B cell (primary cell): ENCODE measurements at regions not wholly inside any gene's neighbourhood (a gene's known extent, or its start where the extent isn't known, plus 50 kb on each side); places are given as distances from the start of the nearest gene placed in this dataset.

Experiments
- ATAC-seq: fragments of 200-7000 bp; cut with Tn5 transposase; one replicate; pipeline ENCODE4 v1.10.0; 2021; ENCODE audit warnings: low read depth, mild to moderate bottlenecking, moderate number of reproducible peaks, moderate library complexity
- CTCF ChIA-PET: fragments of 350-600 bp; sonication (Branson Sonifier 250); formaldehyde crosslinking; loops from one replicate; lab custom pipeline; 2021; ENCODE audit warnings: antibody characterized with exemption, inconsistent platforms; lab: Charles Lee
- POLR2A ChIA-PET: fragments of 350-600 bp; sonication (Branson Sonifier 250); formaldehyde crosslinking; loops from one replicate; lab custom pipeline; 2021; ENCODE audit warnings: antibody characterized with exemption; lab: Charles Lee
- DNase-seq: peaks from one replicate; pipeline ENCODE4 v3.0.0; 2013
- H2AFZ ChIP-seq: 2 replicates; pipeline ENCODE4 v1.6.1; 2012; ENCODE audit warnings: mild to moderate bottlenecking, low read depth, low read length; ENCODE audit not compliant: insufficient read depth, poor library complexity, severe bottlenecking
- H3K27ac ChIP-seq, 2 donors: 1 replicate in 1 of 2; 2 replicates in 1 of 2; pipeline ENCODE4 v1.5.1; 2012 to 2013; ENCODE audit warnings: low read length in 2 of 2, mild to moderate bottlenecking in 2 of 2, moderate library complexity in 1 of 2
- H3K27me3 ChIP-seq, 4 experiments: fragments of 200-600 bp in 1 of 4; sonication (generic) in 1 of 4; replicated peaks in 1 of 4; 1 replicate in 2 of 4; 2 replicates in 2 of 4; pipeline versions ENCODE4 v1.6.1 to v1.7.0; 2013 to 2016; ENCODE audit warnings: low read length in 3 of 4, mild to moderate bottlenecking in 2 of 4, mixed read lengths in 1 of 4, moderate library complexity in 1 of 4; ENCODE audit not compliant: insufficient read depth in 4 of 4, control insufficient read depth in 3 of 4; ENCODE audit errors: control extremely low read depth in 1 of 4
- H3K36me3 ChIP-seq, 2 experiments: replicated peaks in 1 of 2; 1 replicate in 1 of 2; 2 replicates in 1 of 2; pipeline versions ENCODE4 v1.6.1 to v1.7.1; 2013; ENCODE audit warnings: low read length in 1 of 2; ENCODE audit not compliant: insufficient read depth in 2 of 2, control insufficient read depth in 1 of 2; ENCODE audit errors: control extremely low read depth in 1 of 2, extremely low read depth in 1 of 2
- H3K4me1 ChIP-seq, 2 donors: fragments of 200-600 bp in 1 of 2; sonication (generic) in 1 of 2; 1 replicate in 1 of 2; 2 replicates in 1 of 2; pipeline versions ENCODE4 v1.5.1 to v1.6.1; 2013 to 2017; ENCODE audit warnings: low read length in 2 of 2; ENCODE audit not compliant: control insufficient read depth in 2 of 2, insufficient read depth in 2 of 2
- H3K4me2 ChIP-seq: replicated peaks from 2 replicates; pipeline ENCODE3; 2012; ENCODE audit warnings: mild to moderate bottlenecking, low read depth, low read length; ENCODE audit not compliant: poor library complexity, severe bottlenecking
- H3K4me3 ChIP-seq, 5 experiments: fragments of 200-600 bp in 1 of 5; sonication (generic) in 1 of 5; 1 replicate in 3 of 5; 2 replicates in 2 of 5; pipeline versions ENCODE4 v1.5.1 to v1.7.0; 2011 to 2016; ENCODE audit warnings: low read length in 4 of 5, mild to moderate bottlenecking in 4 of 5, low read depth in 2 of 5, control low read depth in 1 of 5, moderate library complexity in 1 of 5; ENCODE audit not compliant: insufficient read depth in 1 of 5; ENCODE audit errors: control extremely low read depth in 1 of 5, extremely low read depth in 1 of 5
- H3K79me2 ChIP-seq: fragments of 200-600 bp; sonication (generic); one replicate; pipeline ENCODE4 v1.6.0; 2016; ENCODE audit warnings: low read length; ENCODE audit not compliant: control insufficient read depth, insufficient read depth
- H3K9ac ChIP-seq: fragments of 200-600 bp; sonication (generic); 2 replicates; pipeline ENCODE4 v1.6.1; 2017; ENCODE audit warnings: mild to moderate bottlenecking, low read length, moderate library complexity
- H3K9me3 ChIP-seq, 3 donors: one replicate each; pipeline versions ENCODE4 v1.6.1 to v1.7.1; 2013; ENCODE audit warnings: low read length in 2 of 3; ENCODE audit not compliant: control insufficient read depth in 2 of 3, insufficient read depth in 1 of 3; ENCODE audit errors: control extremely low read depth in 1 of 3
- H4K20me1 ChIP-seq: 2 replicates; pipeline ENCODE4 v1.6.0; 2012; ENCODE audit warnings: mild to moderate bottlenecking, low read length; ENCODE audit not compliant: insufficient read depth, control insufficient read depth, poor library complexity, severe bottlenecking
- H3K27ac Mint-ChIP-seq: one replicate; pipeline ENCODE4 v1.8.0; 2021; ENCODE audit warnings: mixed read lengths
- H3K27me3 Mint-ChIP-seq: one replicate; pipeline ENCODE4 v1.8.0; 2021; ENCODE audit warnings: mixed read lengths
- H3K4me1 Mint-ChIP-seq: one replicate; pipeline ENCODE4 v1.8.0; 2021; ENCODE audit warnings: mixed read lengths
- H3K4me3 Mint-ChIP-seq: one replicate; pipeline ENCODE4 v1.8.0; 2021; ENCODE audit warnings: mixed read lengths
- H3K9me3 Mint-ChIP-seq: one replicate; pipeline ENCODE4 v1.8.0; 2022; ENCODE audit warnings: mixed read lengths; ENCODE audit not compliant: insufficient read depth
- EZH2 ChIP-seq: IDR thresholded peaks from 2 replicates; pipeline ENCODE4 v1.6.1; 2012; ENCODE audit warnings: borderline replicate concordance, low read depth, mild to moderate bottlenecking, moderate library complexity, low read length; ENCODE audit not compliant: insufficient read depth, poor library complexity, severe bottlenecking
- WGBS: methylation state at CpG from one replicate; pipeline ENCODE4 v1.1.5; 2013; ENCODE audit warnings: missing lambda C conversion rate; ENCODE audit not compliant: insufficient coverage; 5-methylcytosine and 5-hydroxymethylcytosine counted together
- intact Hi-C: fragments of 100-400 bp; cut with micrococcal nuclease; formaldehyde crosslinking; loops from one replicate; pipeline ENCODE4 v1.10.0; 2022
- TF ChIP-seq, protein P1 (sequence below): fragments of 200-600 bp; IDR thresholded peaks from one replicate; pipeline ENCODE4 v1.8.0; 2022; ENCODE audit warnings: antibody characterized with exemption, mild to moderate bottlenecking

- H3K27ac ChIP-seq = no peak overlapping the region
- H3K9me3 Mint-ChIP-seq = peaks cover 7% of the 10 kb centered on the region
- H3K4me3 Mint-ChIP-seq = no peak overlapping the region
- TF ChIP-seq, protein P1, sequence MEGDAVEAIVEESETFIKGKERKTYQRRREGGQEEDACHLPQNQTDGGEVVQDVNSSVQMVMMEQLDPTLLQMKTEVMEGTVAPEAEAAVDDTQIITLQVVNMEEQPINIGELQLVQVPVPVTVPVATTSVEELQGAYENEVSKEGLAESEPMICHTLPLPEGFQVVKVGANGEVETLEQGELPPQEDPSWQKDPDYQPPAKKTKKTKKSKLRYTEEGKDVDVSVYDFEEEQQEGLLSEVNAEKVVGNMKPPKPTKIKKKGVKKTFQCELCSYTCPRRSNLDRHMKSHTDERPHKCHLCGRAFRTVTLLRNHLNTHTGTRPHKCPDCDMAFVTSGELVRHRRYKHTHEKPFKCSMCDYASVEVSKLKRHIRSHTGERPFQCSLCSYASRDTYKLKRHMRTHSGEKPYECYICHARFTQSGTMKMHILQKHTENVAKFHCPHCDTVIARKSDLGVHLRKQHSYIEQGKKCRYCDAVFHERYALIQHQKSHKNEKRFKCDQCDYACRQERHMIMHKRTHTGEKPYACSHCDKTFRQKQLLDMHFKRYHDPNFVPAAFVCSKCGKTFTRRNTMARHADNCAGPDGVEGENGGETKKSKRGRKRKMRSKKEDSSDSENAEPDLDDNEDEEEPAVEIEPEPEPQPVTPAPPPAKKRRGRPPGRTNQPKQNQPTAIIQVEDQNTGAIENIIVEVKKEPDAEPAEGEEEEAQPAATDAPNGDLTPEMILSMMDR = no peak
- TF ChIP-seq EZH2 = no peak
- H3K27ac Mint-ChIP-seq = no peak overlapping the region
- no peaks in the 10 kb centered on the region for H3K79me2 ChIP-seq
- POLR2A ChIA-PET = no interaction called here
- no peaks in the 10 kb centered on the region for H4K20me1 ChIP-seq
- H3K9me3 ChIP-seq = peaks cover 0 to 14% (median 5%) of the 10 kb centered on the region in 3 donors
- no peak overlapping the region for H2AFZ ChIP-seq
- no peaks in the 10 kb centered on the region for H3K4me1 Mint-ChIP-seq
- CTCF ChIA-PET = no interaction called here
- H3K9ac ChIP-seq = no peak overlapping the region
- ATAC-seq = no peak
- 96% methylated on average over 10 of the region's 10 CpGs for WGBS
- no peaks in the 10 kb centered on the region for H3K4me1 ChIP-seq
- H3K4me2 ChIP-seq = no peak overlapping the region
- intact Hi-C loops = no loop called here
- H3K27me3 ChIP-seq = no peaks in the 10 kb centered on the region
- H3K4me3 ChIP-seq = no peak overlapping the region
- DNase-seq = no peak
- H3K36me3 ChIP-seq = no peaks in the 10 kb centered on the region
- H3K27me3 Mint-ChIP-seq = no peaks in the 10 kb centered on the region
Measured at GRCh38 chr11:103536335-103536722, 427.1 kb downstream of the DYNC2H1 start.

GRCh38 chr11:103537904-103538502, 428.8 kb downstream of the DYNC2H1 start:
- H3K4me3 ChIP-seq = no peak overlapping the region
- Mint-ChIP-seq H3K4me1 (no peaks in the 10 kb centered on the region), H3K4me3 (no peak overlapping the region), H3K9me3 (peaks cover 14% of the 10 kb centered on the region), H3K27me3 (no peaks in the 10 kb centered on the region), H3K27ac (no peak overlapping the region)
- no peaks in the 10 kb centered on the region for H3K4me1 ChIP-seq
- no peaks in the 10 kb centered on the region for H3K36me3 ChIP-seq
- ATAC-seq (no peak), DNase-seq (no peak)
- TF ChIP-seq, protein P1 = peak; percentile 10
- TF ChIP-seq EZH2 = no peak
- no peak overlapping the region for H2AFZ ChIP-seq
- CTCF ChIA-PET = interaction anchor here (1.5 kb wide), 1 partner anchor 10 kb away, joined by 4 read pairs; no protein-coding TSS in a partner anchor
- H3K79me2 ChIP-seq = no peaks in the 10 kb centered on the region
- no peak overlapping the region for H3K4me2 ChIP-seq
- peaks cover 0 to 28% (median 21%) of the 10 kb centered on the region in 3 donors for H3K9me3 ChIP-seq
- no peaks in the 10 kb centered on the region for H3K27me3 ChIP-seq
- no peaks in the 10 kb centered on the region for H4K20me1 ChIP-seq
- no peak overlapping the region for H3K9ac ChIP-seq
- intact Hi-C loops = no loop called here
- no peak overlapping the region for H3K27ac ChIP-seq
- POLR2A ChIA-PET = no interaction called here
